ENCODE measurements at regions not wholly inside any gene's neighbourhood (a gene's known extent, or its start where the extent isn't known, plus 50 kb on each side); places are given as distances from the start of the nearest gene placed in this dataset.

- TF ChIP-seq CTCF (IDR thresholded peaks at IDR 0.05) (no peak), POLR2A (IDR thresholded peaks at IDR 0.05) (no peak)
Measured at GRCh38 chr2:144583381-144583729, 63.4 kb upstream of the ZEB2 start.

All from Peyer's patch (tissue), 4 donors.